ENCODE measurements at regions not wholly inside any gene's neighbourhood (a gene's known extent, or its start where the extent isn't known, plus 50 kb on each side); places are given as distances from the start of the nearest gene placed in this dataset.

- FAIRE-seq (peak; percentile 11), DNase-seq (ENCODE audit: extremely low read depth in 1 of 4, low spot score in 3 of 4) (no peak), ATAC-seq (peak; percentile 56)
- Histone ChIP-seq H3K9ac (ENCODE audit: insufficient read depth in 1 of 2, low read depth in 2 of 2, low read length in 2 of 2) (no peak overlapping the region), H3K27me3 (ENCODE audit: control insufficient read depth in 2 of 2, insufficient read depth in 2 of 2, low read length in 2 of 2) (no peaks in the 10 kb centered on the region), H3K9me3 (replicated peaks; ENCODE audit: control insufficient read depth, insufficient read depth, low read depth, low read length) (no peaks in the 10 kb centered on the region), H3K4me2 (ENCODE audit: insufficient read depth, low read length) (no peak overlapping the region), H3K27ac (ENCODE audit: extremely low read depth, low read depth, low read length) (no peak overlapping the region), H4K20me1 (replicated peaks; ENCODE audit: control insufficient read depth, insufficient read depth, low read length) (no peaks in the 10 kb centered on the region), H3K4me3 (no peak overlapping the region), H3K9me1 (ENCODE audit: control insufficient read depth, insufficient read depth, low read length) (no peaks in the 10 kb centered on the region), H3K4me1 (replicated peaks in 1 of 2; ENCODE audit: control insufficient read depth in 2 of 2, insufficient read depth in 2 of 2, low read length in 2 of 2) (peaks cover 7 to 21% of the 10 kb centered on the region in 2 experiments; a peak in 4 of 5 replicates), H3K36me3 (ENCODE audit: control insufficient read depth, insufficient read depth, low read length) (no peaks in the 10 kb centered on the region), H2AFZ (ENCODE audit: low read depth, low read length) (no peak overlapping the region; the same call in 1 of the 2 replicates), H3K79me2 (ENCODE audit: control insufficient read depth, insufficient read depth, low read length) (peaks cover 11% of the 10 kb centered on the region; the same call in 2 of the 3 replicates)
- in situ Hi-C loops (cut with MboI) = no loop called here
- BruUV-seq (replicated peaks) = no TSS peak
- ChIA-PET CTCF (ENCODE audit: low intra/inter-chr PET ratio) (no interaction called here), POLR2A (interaction anchor here (0.9 to 1.0 kb wide), 4 partner anchors 8 to 85 kb away, joined by 3 read pairs; no protein-coding TSS in a partner anchor)
- 61% methylated on average over 13 of the region's 13 CpGs for WGBS (ENCODE audit: insufficient coverage, low coverage, missing lambda C conversion rate)
- intact Hi-C loops (cut with micrococcal nuclease) = no loop called here
- TF ChIP-seq UBTF (IDR thresholded peaks at IDR 0.05; ENCODE audit: borderline replicate concordance in 1 of 2, low read depth in 2 of 2, low read length in 2 of 2) (no peak), TCF3 (CRISPR knock-in tag; IDR thresholded peaks at IDR 0.05) (no peak), SMC3 (conservative IDR thresholded peaks at IDR 0.05; ENCODE audit: insufficient read depth, low read depth, low read length) (no peak), TCF7 (IDR thresholded peaks at IDR 0.05; ENCODE audit: borderline replicate concordance) (0 out of 2 replicates have a peak, but pooled peaks have one; percentile 49), NFE2 (IDR thresholded peaks at IDR 0.05; ENCODE audit: low read depth) (no peak), FOSL1 (tag; conservative IDR thresholded peaks at IDR 0.05) (peak; percentile 61), NRF1 (conservative IDR thresholded peaks at IDR 0.05 in 1 of 2, IDR thresholded peaks at IDR 0.05 in 1 of 2) (0 out of 4 replicates have a peak, but pooled peaks of 1 of the 2 experiments have one; percentile 8), LARP7 (IDR thresholded peaks at IDR 0.05) (no peak), NFIC (IDR thresholded peaks at IDR 0.05) (no peak), ATF1 (CRISPR knock-in tag; IDR thresholded peaks at IDR 0.05) (no peak), ATF1 (tag; IDR thresholded peaks at IDR 0.05) (no peak), RBM39 (optimal IDR thresholded peaks at IDR 0.05; ENCODE audit: low read depth, low read length) (no peak), KLF1 (tag; IDR thresholded peaks at IDR 0.05) (0 out of 2 replicates have a peak, but pooled peaks have one; percentile 17), XRCC3 (IDR thresholded peaks at IDR 0.05) (no peak), CTCF (IDR thresholded peaks at IDR 0.05 in 2 of 3, conservative IDR thresholded peaks at IDR 0.05 in 1 of 3; ENCODE audit: insufficient read depth in 2 of 3, low read depth in 1 of 3, low read length in 3 of 3) (0 out of 6 replicates have a peak, but pooled peaks of 1 of the 3 experiments have one; percentile 14)
Observed at GRCh38 chr6:43978473-43979346, 148.5 kb downstream of the MRPL14 start.

All from K562 (cell line).